Limb (tissue), 2 donors: ENCODE measurements at regions not wholly inside any gene's neighbourhood (a gene's known extent, or its start where the extent isn't known, plus 50 kb on each side); places are given as distances from the start of the nearest gene placed in this dataset.

Source experiments
- DNase-seq, 2 donors: peaks; one replicate each; pipeline ENCODE4 v3.0.0-alpha.2; 2016; ENCODE audit errors: extremely low spot score in 2 of 2

DNA sequence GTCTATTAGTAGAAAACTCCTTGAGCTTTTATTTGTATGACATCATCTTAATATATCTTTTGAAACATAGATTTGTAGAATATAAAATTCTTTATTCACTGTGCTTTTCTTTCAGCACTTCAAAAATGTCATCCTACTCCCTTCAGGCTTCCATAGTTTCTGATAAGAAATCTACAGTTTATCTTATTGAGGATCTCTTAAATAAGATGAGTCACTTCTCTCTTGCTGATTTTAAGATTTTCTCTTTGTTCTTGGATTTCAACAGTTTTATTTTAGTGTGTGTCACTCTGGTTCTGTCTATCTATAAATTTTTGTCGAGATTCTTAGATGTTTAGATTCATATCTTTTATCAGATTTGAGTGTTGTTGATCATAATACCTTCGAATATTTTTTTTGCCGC is 566.1 kb upstream of the CHORDC1 start:
- no peak for DNase-seq

DNA sequence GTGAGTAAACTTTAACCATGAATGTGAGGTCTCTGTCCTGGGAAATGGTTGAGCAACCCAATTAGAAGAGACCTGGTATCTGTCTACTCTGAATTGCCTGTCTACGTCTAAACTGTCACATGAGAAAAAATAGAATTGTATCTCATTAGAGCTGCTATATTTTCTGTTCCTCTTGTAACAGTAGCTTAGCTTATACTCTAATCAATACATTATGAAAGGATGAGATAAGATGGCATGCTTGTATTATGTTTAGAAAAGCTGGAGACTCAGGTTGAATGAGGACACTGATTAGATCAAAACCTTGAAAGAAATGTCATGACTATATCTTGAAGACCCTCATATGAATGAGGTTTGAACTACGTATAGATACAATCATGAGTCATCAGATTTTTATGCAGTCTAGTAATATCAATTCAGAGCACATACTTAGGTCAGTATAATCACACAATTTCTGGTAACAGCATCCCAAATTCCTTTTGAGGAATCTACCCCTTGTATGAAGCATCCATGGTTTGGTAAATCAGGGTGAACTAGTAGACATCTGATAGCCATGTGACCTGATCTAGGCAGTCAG is 561.5 kb upstream of the CHORDC1 start:
- no peak for DNase-seq

DNA sequence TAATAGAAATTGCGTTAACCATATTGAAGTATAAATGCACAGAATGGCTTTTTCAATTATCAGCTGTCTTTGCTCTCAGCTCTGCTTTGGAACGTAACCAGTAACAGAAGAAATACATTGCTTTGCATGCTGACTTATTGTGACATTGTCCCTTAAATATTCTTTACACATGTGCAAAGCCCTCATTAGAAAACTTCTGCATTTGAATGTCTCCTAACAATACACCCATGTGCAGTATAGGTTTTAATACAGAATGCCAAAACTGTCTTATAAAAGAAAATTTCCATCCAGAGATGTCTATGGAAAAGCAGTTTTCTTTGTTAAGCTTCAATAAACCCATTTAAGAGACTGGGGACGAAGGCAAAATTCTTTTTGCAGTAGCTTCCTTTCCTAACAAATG is 560.3 kb upstream of the CHORDC1 start:
- no peak for DNase-seq

DNA sequence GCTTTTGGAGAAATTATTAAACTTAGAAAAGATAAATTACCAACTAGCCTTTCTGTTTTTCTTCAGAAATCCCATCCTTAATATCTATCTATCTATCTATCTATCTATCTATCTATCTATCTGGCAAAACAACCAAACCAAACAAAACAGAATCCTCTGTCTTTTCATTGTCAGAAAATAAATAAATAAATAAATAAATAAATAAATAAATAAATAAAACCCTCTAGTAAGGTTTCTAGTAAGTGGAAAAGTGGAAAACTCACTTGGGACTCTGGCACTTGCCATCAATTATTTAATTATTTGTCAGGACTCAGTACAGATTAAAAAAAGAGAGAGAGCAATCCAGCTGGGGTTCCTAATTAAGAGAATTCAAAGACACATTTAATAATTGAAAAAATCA is 556.2 kb upstream of the CHORDC1 start:
- DNase-seq = no peak

DNA sequence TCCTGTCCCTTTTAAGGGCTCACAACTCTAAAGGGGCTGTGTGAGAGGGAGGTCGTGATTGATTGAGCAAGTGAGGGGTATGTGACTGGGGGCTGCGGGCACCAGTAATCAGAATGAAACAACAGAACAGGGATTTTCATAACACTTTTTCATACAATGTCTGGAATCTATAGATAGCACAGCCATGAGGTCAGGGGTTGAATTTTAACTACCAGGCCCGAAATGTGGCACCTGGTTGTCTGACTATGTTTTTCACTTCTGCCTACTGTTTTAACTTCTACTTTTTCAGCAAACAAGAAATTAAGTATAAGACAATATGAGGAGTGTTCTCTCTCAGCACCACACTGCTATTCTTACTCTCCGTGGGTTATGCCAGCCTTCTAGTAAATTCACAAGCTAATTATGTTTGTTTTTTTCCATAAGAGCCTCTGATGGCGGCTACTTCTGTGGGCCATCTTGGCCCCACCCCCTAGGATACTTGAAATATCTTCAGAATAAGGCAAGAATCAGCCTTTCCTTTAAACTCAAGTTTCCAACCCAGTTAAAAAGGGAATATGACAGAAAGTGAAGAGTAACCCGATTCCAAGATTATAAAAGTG is 552.8 kb upstream of the CHORDC1 start:
- DNase-seq = no peak

DNA sequence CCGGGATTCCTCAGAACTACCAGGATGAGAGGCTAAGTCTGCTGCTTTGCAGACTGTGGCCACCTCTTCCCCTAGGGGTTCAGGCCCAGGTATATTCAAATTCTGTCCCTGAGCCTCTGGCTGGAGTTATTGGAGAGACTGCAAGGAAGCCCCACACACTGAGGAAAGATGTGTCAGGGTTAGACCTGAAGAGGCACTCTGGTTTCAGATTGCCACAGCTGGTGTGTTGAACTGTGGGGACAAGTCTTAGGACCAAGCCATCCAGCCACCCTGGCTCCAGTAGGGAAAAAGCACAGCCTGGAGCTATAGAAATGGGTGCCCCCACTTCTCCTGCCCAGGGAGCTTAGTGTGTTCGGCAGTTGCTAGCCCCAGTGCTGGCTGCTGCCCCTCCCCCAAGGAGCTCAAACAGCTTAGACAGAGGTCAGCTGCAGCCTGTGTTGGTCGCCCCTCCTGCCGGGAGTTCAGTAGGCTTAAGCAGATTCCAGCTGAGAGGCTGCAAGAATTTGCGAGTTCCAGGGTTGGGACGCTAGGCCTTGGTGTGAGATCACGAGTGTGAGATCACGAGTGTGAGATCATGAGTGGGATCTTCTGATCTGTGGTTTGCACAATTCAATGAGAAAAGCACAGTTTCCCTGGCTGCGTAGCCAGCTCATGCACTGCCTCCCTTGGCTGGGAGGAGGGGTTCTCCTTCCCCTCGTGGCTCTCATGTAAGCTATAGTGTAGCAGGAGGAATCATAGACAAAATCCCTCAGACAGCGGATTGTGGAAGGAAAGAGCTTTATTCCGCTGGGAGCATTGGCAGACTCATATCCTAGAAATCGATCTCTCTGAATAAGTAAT is 552.1 kb upstream of the CHORDC1 start:
- no peak for DNase-seq

DNA sequence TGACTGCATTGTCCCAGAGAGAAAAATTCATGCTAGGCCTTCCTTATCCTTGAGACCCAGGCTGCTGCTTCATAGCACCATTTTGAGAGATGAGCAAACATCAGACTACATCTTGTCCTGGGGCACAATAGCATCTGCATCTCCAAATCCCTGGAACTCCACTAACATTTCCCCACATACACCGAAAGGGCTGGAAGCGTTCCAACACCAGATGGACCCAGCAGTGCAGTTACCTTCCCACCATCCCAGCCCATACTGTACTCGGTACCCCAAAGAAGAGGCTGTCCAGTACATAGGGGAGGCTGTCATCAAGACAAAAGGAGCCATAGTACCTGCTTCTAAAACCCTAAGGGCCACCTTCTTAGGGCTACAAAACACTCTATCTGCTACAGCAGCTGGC is 547.2 kb upstream of the CHORDC1 start:
- no peak for DNase-seq

DNA sequence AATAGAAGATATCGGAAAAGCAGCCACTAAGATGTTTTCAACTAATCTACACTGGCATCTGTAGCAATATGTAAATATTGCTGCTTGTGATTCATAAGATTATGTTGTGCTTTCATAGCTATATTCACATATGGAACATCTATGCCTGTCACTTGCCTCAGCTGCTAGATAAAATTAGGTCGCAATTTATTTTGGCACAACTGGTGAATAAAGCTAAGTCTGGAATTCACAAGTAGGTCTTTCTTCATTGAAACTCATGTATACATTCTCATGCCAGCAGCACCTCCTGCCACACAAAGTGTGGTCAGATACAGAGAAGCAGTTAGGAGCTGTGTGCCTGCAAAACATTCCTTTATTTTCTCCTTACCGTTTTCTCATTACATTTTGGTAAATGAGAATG is 543.3 kb upstream of the CHORDC1 start:
- no peak for DNase-seq

DNA sequence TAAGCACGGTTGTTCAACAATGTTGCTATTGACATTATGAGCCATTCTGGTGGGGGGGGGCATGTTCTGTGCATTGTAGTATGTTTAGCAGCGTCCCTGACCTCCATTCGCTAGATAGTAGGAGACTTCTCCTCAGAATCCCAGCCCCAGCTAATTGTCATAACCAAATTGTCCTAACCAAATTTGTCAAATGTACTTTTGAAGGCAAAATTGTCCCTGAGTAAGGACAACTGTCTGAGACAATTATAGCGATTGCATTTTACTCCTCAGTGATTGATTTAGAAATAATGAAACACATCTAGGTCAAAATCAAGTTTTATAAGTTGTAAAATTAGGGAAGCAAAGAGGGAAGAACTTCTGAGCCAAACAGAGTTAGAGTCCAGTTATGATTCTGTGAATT is 541.8 kb upstream of the CHORDC1 start:
- DNase-seq = no peak

DNA sequence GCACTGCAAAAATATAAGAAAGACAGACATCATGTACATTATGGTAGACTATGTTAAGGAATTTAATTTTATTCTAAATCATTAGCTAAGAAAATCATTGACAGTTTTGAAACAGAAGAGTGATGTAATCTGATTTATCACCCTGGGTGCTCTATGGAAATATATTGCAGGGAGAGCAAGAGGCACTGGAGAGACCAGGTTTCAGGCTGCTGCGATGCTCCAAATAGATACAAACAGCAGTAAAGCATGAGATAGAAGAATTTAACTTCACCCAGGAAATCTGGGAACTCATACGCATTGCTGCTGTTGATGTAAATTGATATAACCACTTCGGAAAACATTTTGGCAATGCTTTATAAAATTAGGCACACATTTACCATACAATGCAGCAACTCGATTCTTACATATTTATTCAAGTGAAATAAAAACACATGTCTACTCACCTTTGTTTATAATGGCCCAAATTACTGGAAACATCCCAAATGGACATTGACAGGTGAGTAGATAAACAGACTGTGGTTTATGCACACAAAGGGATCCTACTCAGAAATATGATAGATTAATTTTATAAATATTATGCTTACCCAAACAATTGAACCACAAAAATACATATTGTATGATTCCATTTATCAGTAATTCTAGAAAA is 535.1 kb upstream of the CHORDC1 start:
- DNase-seq = no peak

DNA sequence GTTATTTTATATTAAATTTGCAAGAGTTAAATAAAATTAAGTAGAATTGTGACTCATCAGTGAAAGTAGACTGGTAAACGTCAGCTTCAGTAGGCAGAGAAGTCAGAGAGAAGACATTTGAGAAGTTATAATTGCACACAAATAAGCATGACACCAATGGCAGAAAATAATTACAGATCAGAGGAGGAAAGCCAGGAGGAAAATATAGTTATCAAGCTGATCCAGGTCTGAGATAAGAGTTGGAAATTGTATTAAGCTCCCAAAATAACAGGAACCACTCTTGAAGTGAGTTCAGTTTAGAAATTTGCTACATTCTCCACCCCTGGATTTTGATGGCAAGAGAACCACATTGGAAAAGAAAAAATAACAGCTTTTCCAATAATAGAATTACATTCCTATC is 533.8 kb upstream of the CHORDC1 start:
- DNase-seq = no peak

DNA sequence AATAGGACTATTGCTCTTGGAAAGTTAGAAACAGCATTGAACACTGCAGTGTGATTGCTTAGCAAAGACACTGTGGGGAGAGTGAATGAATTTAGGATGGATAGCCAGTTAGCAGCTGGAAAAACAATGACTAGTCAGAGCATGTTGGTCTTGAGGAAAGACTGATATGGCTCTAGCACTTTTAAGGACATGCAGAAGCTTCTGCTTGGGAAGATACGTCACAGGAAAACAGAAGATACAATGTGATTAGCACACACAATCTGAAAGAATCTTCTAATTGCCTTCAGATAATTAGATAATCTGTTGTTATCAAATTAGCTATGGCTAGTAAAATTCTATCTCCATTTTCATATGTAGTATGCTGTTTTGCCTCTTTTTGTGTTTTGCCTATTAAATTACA is 530.7 kb upstream of the CHORDC1 start:
- DNase-seq = no peak

DNA sequence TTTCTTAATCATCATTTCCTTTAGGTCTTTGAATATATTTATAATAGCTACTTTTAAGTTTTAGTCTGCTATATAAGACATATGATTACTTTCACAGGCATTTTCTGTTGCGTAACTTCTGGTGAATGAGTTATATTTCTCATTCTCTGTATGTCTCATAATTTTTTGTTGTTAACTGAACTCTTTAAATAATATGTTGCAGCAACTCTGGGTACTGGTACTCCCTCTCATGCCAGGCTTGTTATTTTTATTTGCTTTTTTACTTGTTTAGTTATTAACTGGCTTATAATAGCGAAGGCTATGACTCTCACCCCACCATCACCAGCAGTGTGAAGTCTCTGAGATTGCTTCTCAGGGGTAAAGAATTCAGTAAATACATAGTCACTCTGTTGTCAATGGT is 524.2 kb upstream of the CHORDC1 start:
- no peak for DNase-seq

DNA sequence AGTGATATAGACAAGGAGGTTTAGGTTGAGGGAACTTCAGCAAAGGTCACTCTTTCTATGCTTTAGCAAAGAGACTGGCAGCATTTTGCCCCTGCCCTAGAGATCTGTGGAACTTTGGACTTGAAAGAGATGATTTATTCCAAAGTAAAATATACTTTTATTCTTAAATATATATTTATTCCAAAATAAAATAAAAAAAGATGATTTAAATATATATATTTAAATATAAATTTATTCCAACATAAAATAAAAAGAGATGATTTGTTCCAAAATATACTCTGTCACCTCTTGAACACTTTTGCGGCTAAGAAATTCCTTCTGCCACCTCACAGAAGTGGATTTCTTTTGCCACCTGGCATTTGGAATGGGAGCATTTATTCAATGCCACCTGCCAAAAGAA is 521.3 kb upstream of the CHORDC1 start:
- DNase-seq = no peak

DNA sequence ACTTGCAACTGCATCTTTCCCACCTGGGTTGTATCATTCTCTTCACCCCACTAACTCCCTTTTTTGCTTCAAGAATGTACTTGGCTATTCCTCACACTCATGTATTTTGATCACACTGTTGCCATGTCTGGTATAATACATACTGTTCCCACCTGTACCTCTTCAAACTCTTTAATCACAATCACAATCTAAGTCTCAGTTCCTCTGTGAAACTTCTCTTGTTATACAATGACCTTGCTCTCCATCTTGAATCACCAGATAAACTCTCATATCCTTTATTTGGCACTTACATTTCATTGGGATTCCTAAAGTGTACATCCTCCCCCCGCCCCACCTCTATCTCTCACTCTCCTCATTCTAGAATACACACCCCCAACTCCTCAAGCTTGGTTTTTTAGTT is 516.0 kb upstream of the CHORDC1 start:
- no peak for DNase-seq

DNA sequence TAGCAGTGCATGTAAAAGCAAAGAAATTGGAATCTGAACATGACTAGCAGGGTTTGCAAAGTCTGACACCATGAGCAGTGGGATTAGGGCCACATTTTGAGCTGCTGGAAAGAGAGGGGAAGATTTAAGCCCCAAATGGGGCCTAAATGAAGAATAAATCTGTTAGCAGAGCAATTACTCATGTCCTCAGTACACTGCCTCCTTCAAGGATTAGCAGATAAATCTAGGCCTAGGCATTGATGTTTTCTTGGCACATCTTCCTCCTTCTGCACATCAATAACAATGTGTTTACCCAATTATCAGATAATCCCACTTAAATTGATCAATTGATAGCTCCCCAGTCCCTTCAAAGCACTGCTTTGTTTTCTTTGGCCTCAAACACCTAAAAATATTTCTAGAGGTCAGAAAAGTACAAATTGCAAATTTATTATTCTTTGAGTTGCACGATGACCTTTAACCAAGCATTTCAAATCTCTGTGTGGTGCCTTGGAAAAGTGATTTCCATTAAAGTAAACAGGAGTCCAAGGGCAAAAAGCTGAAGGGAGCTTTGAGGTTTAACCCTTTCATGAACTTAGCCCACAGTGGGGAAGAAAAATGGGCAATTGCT is 514.7 kb upstream of the CHORDC1 start:
- DNase-seq = no peak

DNA sequence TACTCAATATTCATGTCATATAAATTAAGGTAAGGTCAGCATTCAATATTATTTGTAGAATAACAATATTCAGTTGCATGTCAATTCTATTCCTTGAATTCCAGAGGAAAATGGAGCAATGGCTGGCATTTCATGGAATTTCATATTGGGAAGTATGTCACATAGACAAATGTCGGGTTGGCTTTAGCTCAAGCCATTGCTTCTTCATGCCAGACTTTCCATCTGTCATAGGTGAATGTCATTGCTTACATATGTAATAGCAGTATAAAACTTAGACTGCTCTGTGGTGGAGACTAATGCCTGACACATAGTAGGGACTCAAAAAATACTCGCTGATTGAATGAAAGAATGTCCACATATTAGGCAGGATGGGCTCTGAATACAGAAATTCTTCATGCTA is 509.6 kb upstream of the CHORDC1 start:
- DNase-seq = no peak

DNA sequence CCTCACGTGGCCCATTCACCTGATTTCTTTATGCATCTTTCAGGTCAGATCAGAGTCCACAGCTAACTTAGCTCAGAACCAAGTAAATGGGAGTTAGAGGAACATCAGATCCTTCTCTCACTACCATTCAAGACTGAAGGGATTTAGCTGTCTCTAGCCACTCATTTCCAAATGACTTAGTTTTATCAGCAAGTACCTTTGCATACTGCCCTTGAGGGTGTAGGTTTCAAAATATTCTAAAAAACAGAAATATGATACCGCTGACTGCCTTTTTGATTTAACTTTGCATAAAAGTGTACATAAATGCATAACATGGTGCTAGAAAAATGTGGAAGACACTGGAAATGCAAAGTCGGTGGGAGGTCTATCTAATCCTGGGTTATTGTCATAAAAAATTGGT is 500.6 kb upstream of the CHORDC1 start:
- DNase-seq = no peak

DNA sequence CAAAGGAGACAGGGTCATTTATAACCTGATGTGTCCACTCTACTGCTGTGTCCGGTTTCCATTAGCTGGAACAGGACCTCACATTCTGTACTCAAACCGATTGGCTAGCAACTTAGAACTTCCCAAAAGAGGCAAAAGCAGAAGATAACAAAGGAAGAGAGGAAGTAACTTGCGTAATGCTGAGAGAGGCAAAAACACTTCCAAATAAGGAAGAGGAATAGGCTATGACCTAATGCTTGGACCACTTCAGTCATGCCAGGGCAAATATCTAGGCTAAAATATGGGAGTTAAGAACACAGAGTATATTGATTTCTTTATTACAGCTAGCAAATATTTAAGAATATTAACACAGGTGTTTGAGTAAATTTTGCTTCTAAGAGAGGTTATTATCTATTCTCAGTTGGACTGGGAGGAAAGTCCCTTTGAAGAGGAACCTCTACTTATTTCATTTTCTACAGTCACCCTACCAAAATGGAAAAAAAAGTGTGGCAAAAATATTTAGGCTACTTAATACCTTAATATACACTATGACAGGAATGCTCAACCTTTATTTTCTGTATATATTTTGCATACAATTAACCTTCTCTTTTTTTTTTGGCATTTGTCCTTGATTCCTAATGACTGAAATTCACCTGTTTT is 499.8 kb upstream of the CHORDC1 start:
- DNase-seq = no peak

DNA sequence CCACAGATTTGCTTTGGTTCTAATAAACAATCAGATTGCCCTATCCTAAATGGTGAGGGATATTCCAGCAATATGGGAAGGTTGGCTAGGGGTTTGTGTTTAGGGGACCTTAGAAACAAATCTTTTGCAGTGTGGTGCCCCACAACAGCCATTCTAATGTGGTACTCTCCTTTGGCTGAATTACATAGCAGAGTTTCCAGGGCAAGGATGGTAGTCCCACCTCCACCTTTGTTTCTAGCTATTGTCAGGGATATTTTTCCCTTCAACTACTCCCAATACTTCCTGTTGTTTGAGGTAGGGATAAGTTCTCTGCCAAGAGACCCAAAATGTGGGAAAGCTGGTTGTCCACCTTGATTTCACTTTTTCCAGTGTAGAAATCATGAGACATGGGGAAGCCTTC is 494.7 kb upstream of the CHORDC1 start:
- DNase-seq = no peak

DNA sequence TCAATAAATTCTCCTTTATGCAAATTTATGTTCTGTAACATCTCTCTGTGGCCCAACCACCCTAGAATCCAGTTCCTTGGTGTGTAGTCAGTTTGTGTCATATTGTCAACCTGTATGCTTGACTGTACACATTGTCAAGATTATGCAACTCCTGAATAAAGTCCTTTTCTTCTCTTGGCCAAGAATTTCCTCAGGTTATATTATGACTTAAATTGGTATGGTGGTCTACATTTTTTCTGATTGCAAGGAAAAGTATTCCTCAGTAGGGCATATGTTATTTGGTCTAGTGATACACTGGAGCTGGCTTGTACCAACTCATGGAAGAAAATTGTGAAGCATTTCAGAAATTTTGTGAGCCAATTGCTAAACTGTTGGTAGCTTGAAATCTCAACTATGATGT is 482.8 kb upstream of the CHORDC1 start:
- DNase-seq = no peak

DNA sequence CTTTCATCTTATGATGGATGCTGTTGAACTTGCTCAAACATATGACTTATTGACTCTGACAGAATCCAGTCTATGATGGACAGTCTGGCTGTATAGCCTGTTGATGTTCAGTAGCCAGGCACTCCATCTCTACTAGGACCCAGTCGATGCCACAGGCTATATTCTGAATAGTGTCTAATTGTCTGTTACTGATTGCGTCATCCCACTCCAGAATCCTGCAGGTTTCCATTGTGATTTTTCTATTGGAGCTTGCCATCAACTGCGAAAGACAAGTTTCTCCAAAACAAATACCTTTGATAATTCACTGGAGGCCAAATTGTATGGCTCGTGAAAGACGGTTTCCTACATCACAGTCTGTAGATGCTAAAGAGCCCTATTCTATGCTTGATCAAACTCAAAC is 481.7 kb upstream of the CHORDC1 start:
- DNase-seq = no peak
